ENCODE measurements at regions not wholly inside any gene's neighbourhood (a gene's known extent, or its start where the extent isn't known, plus 50 kb on each side); places are given as distances from the start of the nearest gene placed in this dataset.

DNA sequence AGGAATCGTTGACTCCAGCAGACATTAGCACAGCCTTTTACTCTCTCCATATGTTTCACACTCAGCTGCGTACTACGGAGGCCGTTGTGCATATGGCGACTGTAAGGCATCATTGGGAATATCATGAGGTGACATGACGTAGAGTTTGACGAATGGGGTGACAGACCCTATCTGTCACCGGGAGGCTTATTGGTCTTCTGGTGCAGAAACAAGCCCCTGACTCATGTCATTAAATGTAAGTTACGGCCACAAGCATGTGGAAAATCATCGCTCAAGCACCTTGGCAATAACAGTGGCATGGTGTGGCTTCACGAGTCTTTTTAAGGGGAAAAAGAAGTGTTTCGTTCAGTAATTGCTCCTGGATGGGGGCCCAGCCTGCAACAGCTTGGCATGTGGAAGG, 115.2 kb upstream of the LRPAP1 start:
- no peak overlapping the region for H3K4me3 ChIP-seq
- TF ChIP-seq, protein P1, sequence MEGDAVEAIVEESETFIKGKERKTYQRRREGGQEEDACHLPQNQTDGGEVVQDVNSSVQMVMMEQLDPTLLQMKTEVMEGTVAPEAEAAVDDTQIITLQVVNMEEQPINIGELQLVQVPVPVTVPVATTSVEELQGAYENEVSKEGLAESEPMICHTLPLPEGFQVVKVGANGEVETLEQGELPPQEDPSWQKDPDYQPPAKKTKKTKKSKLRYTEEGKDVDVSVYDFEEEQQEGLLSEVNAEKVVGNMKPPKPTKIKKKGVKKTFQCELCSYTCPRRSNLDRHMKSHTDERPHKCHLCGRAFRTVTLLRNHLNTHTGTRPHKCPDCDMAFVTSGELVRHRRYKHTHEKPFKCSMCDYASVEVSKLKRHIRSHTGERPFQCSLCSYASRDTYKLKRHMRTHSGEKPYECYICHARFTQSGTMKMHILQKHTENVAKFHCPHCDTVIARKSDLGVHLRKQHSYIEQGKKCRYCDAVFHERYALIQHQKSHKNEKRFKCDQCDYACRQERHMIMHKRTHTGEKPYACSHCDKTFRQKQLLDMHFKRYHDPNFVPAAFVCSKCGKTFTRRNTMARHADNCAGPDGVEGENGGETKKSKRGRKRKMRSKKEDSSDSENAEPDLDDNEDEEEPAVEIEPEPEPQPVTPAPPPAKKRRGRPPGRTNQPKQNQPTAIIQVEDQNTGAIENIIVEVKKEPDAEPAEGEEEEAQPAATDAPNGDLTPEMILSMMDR (IDR thresholded peaks at IDR 0.05; ENCODE audit: control extremely low read depth, extremely low read depth), result no peak
- 85 to 87% methylated on average over 12 of the region's 12 CpGs for WGBS, 2 donors
- ATAC-seq (ENCODE audit: insufficient read depth, low FRiP score) (no peak), DNase-seq (no peak)
- no peak overlapping the region for H3K27ac ChIP-seq (ENCODE audit: low read depth in 1 of 2, low read length in 1 of 2)
- peaks cover 0 to 6% (median 0%) of the 10 kb centered on the region in 5 donors for H3K4me1 ChIP-seq (ENCODE audit: control insufficient read depth in 5 of 5, insufficient read depth in 5 of 5, low read length in 5 of 5)
- H3K9ac ChIP-seq (ENCODE audit: insufficient read depth in 1 of 2, low read length in 2 of 2), result no peak overlapping the region
- no peaks in the 10 kb centered on the region for H3K36me3 ChIP-seq (ENCODE audit: control insufficient read depth in 4 of 4, insufficient read depth in 4 of 4, low read length in 4 of 4)
- peaks cover 0 to under 1% (median 0%) of the 10 kb centered on the region in 4 donors for H3K9me3 ChIP-seq (ENCODE audit: control insufficient read depth in 4 of 4, insufficient read depth in 3 of 4, low read length in 3 of 4)
- peaks cover 2 to 8% (median 4%) of the 10 kb centered on the region in 3 donors for H3K27me3 ChIP-seq (ENCODE audit: control insufficient read depth in 3 of 3, insufficient read depth in 3 of 3, low read length in 2 of 3)

DNA sequence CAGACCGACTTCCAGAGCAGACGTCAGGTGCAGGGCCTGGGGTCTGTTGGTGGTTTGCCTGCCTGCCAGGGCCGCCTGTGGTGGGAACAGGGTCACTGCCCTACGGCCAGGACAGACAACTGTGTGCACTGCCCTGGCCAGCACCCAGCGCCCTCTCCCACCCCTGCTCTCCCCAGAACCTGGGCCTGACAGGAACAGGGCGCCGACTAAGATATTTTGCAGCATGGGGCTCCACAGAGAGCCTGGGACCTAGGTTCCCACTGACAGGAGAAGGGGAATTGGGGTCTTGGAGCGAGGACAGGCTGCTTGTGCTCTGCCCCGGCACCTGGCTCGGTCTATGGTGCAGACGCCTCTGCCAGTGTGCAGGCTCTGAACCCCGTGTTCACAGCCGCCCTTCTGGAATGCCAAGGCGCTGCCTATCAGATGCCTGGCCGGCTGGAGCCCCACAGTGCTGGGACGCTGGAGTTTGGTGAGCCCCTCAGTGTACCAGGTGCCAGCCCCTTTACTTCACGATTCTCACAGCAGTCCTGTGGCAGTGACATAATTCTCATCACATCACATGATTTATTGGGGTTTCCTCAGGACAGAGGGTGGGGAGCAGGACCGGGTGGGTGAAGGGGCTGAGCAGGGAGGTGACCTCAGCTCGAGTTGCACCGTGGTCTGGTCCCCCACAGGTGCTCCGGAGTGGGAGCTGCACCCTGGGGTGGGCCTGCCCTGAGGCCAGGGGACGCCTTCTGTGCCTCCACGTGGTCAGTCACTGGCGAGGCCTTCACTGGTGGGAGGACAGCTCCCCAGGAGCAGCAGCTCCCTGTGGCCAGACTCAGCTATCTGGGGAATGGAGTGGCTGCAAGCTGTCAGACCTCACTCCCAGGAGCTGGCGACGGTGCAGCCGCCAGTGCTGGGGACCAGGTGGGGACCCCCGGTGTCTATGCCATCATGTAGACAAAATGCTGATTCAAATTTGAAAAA, 113.8 kb upstream of the LRPAP1 start:
- TF ChIP-seq, protein P1 (IDR thresholded peaks at IDR 0.05; ENCODE audit: control extremely low read depth, extremely low read depth), result no peak
- Histone ChIP-seq H3K27me3 (ENCODE audit: control insufficient read depth in 3 of 3, insufficient read depth in 3 of 3, low read length in 2 of 3) (peaks cover 2 to 4% (median 4%) of the 10 kb centered on the region in 3 donors), H3K4me1 (ENCODE audit: control insufficient read depth in 5 of 5, insufficient read depth in 5 of 5, low read length in 5 of 5) (no peaks in the 10 kb centered on the region), H3K4me3 (no peak overlapping the region), H3K36me3 (ENCODE audit: control insufficient read depth in 4 of 4, insufficient read depth in 4 of 4, low read length in 4 of 4) (no peaks in the 10 kb centered on the region), H3K9me3 (ENCODE audit: control insufficient read depth in 4 of 4, insufficient read depth in 3 of 4, low read length in 3 of 4) (no peaks in the 10 kb centered on the region), H3K9ac (ENCODE audit: insufficient read depth in 1 of 2, low read length in 2 of 2) (no peak overlapping the region), H3K27ac (ENCODE audit: low read depth in 1 of 2, low read length in 1 of 2) (no peak overlapping the region)
- DNase-seq (no peak), ATAC-seq (ENCODE audit: insufficient read depth, low FRiP score) (no peak)
- WGBS, 2 donors, result 70 to 75% methylated on average over 28 of the region's 28 CpGs

DNA sequence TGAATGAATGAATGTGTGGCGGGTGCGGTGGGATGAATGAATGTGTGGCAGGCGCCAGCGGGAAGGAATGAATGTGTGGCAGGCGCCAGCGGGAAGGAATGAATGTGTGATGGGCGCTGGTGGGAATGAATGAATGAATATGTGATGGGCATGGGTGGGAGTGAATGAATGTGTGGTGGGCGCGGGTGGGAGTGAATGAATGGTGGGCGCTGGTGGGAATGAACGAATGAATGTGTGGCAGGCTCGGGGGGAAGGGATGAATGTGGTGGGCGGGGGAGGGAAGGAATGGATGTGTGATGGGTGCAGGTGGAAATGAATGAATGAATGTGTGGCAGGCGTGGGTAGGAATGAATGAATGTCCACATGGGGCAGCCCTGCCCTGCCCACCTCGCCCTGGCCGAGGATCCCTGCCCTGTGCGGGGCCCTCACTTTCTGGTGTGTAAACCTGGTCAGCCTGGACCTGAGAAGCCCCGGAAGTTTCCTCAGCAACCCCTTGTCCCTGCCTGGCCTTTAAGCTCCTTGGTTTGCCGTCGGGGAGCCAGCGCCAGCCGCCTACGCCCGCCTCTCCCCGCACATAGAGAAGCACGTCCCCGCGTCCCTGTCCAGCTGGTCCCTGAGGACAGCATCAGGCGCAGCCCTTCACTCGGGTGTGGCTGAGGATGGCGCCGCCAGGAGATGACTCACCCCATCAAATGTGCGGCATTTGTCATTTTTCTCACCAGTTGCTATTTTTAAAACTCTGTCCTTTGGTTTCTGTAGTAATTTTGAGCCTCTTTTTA, 112.8 kb upstream of the LRPAP1 start:
- H3K36me3 ChIP-seq (ENCODE audit: control insufficient read depth in 4 of 4, insufficient read depth in 4 of 4, low read length in 4 of 4), result no peaks in the 10 kb centered on the region
- DNase-seq, result no peak
- no peak overlapping the region for H3K4me3 ChIP-seq
- 65 to 80% methylated on average over 33 of the region's 33 CpGs for WGBS, 2 donors
- no peak overlapping the region for H3K9ac ChIP-seq (ENCODE audit: insufficient read depth in 1 of 2, low read length in 2 of 2)
- TF ChIP-seq, protein P1 (IDR thresholded peaks at IDR 0.05; ENCODE audit: control extremely low read depth, extremely low read depth), result no peak
- H3K27me3 ChIP-seq (ENCODE audit: control insufficient read depth in 3 of 3, insufficient read depth in 3 of 3, low read length in 2 of 3), result peaks cover 2 to 4% (median 3%) of the 10 kb centered on the region in 3 donors
- no peaks in the 10 kb centered on the region for H3K4me1 ChIP-seq (ENCODE audit: control insufficient read depth in 5 of 5, insufficient read depth in 5 of 5, low read length in 5 of 5)
- ATAC-seq (ENCODE audit: insufficient read depth, low FRiP score), result no peak
- H3K9me3 ChIP-seq (ENCODE audit: control insufficient read depth in 4 of 4, insufficient read depth in 3 of 4, low read length in 3 of 4), result no peaks in the 10 kb centered on the region
- no peak overlapping the region for H3K27ac ChIP-seq (ENCODE audit: low read depth in 1 of 2, low read length in 1 of 2)
